HEK293T (cell line): ENCODE measurements at regions not wholly inside any gene's neighbourhood (a gene's known extent, or its start where the extent isn't known, plus 50 kb on each side); places are given as distances from the start of the nearest gene placed in this dataset.

Experiments
- ARNT ChIP-seq: fragments of 450-650 bp; IDR thresholded peaks from 2 replicates; pipeline ENCODE4 v1.6.1; 2017; ENCODE audit warnings: mild to moderate bottlenecking
- CTBP1 ChIP-seq: fragments of 450-650 bp; IDR thresholded peaks from 2 replicates; pipeline ENCODE4 v1.6.1; 2016; ENCODE audit warnings: borderline replicate concordance
- ELF4 ChIP-seq: fragments of 450-650 bp; IDR thresholded peaks from 2 replicates; pipeline ENCODE4 v1.6.1; 2017; ENCODE audit warnings: antibody characterized with exemption
- HDGF ChIP-seq: fragments of 450-650 bp; IDR thresholded peaks from 2 replicates; pipeline ENCODE4 v1.6.1; 2017; ENCODE audit warnings: antibody characterized with exemption, borderline replicate concordance
- L3MBTL2 ChIP-seq: fragments of 450-650 bp; conservative IDR thresholded peaks from 2 replicates; pipeline ENCODE4 v1.6.1; 2016; ENCODE audit warnings: mild to moderate bottlenecking
- SP1 ChIP-seq: fragments of 450-650 bp; IDR thresholded peaks from 2 replicates; pipeline ENCODE4 v1.6.1; 2017
- SUZ12 ChIP-seq: fragments of 450-650 bp; IDR thresholded peaks from 2 replicates; pipeline ENCODE4 v1.6.1; 2016; ENCODE audit warnings: mild to moderate bottlenecking
- ZNF384 ChIP-seq: fragments of 450-650 bp; IDR thresholded peaks from 2 replicates; pipeline ENCODE4 v1.6.1; 2016
- TF ChIP-seq, protein P1 (sequence below): fragments of 450-650 bp; IDR thresholded peaks from 2 replicates; pipeline ENCODE4 v1.6.1; 2016

DNA sequence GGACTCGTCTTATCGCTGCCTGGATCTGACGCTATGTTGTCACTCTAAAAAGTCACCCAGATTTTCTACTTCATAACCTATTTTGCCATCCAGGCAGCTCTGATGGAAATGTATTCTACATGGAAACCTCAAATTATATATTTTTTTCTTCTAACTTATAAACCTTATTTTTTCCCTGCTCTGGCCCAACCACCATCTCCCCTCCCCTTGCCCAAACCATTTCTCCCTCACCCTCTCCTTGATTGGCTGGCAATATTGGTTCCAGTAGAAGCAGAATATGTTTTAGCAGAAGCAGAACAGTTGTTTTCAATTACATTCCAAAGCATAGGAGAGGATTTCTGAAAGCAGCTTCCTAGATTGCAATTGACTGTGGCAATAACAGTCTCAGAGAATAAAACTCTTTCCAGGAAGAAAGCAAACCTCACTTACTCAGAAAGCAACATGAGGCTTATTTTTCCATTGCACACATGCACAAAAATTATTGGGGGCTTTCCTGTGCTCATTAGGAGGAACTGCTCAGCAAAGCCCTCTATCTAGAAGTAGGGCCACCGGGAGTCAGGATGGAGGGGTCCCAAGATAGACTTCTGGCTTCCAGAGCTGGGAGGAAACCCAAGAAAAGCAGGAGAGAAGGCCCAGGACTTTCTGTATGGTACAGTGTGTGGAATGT is 191.8 kb downstream of the ESM1 start:
- TF ChIP-seq SP1 (no peak), SUZ12 (no peak), L3MBTL2 (no peak), ELF4 (no peak), ARNT (no peak), ZNF384 (no peak), HDGF (no peak), CTBP1 (no peak)
- TF ChIP-seq, protein P1, sequence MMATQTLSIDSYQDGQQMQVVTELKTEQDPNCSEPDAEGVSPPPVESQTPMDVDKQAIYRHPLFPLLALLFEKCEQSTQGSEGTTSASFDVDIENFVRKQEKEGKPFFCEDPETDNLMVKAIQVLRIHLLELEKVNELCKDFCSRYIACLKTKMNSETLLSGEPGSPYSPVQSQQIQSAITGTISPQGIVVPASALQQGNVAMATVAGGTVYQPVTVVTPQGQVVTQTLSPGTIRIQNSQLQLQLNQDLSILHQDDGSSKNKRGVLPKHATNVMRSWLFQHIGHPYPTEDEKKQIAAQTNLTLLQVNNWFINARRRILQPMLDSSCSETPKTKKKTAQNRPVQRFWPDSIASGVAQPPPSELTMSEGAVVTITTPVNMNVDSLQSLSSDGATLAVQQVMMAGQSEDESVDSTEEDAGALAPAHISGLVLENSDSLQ = no peak
